Endodermal cell (in vitro differentiated cells): ENCODE measurements at regions not wholly inside any gene's neighbourhood (a gene's known extent, or its start where the extent isn't known, plus 50 kb on each side); places are given as distances from the start of the nearest gene placed in this dataset.

Experiments used
- DNase-seq: peaks from one replicate; pipeline ENCODE4 v3.0.0-alpha.2; 2017
- H3K27ac ChIP-seq: 2 replicates; pipeline ENCODE4 v1.5.1; 2013; ENCODE audit warnings: mild to moderate bottlenecking, low read depth, low read length, moderate library complexity
- H3K27me3 ChIP-seq: 2 replicates; pipeline ENCODE4 v1.6.1; 2013; ENCODE audit warnings: mild to moderate bottlenecking, low read length, moderate library complexity; ENCODE audit not compliant: insufficient read depth, control insufficient read depth, poor library complexity, severe bottlenecking
- H3K36me3 ChIP-seq: 2 replicates; pipeline ENCODE4 v1.7.0; 2013; ENCODE audit warnings: mild to moderate bottlenecking, low read length, moderate library complexity; ENCODE audit not compliant: control insufficient read depth, insufficient read depth
- H3K4me1 ChIP-seq: one replicate; pipeline ENCODE4 v1.7.0; 2013; ENCODE audit warnings: low read length; ENCODE audit not compliant: control insufficient read depth, insufficient read depth
- H3K4me3 ChIP-seq: 2 replicates; pipeline ENCODE4 v1.5.1; 2013; ENCODE audit warnings: mild to moderate bottlenecking, low read length, moderate library complexity
- H3K9ac ChIP-seq: 2 replicates; pipeline ENCODE4 v1.6.1; 2013; ENCODE audit warnings: mild to moderate bottlenecking, low read length, moderate library complexity; ENCODE audit not compliant: poor library complexity, severe bottlenecking; ENCODE audit errors: extremely low read depth
- H3K9me3 ChIP-seq: 2 replicates; pipeline ENCODE4 v1.6.1; 2013; ENCODE audit warnings: mild to moderate bottlenecking, low read length, moderate library complexity; ENCODE audit not compliant: control insufficient read depth
- H3K27ac Mint-ChIP-seq: 2 replicates; pipeline ENCODE4 v1.8.0; 2020; ENCODE audit warnings: mixed read lengths
- H3K27me3 Mint-ChIP-seq: 2 replicates; pipeline ENCODE4 v1.8.0; 2021; ENCODE audit warnings: mild to moderate bottlenecking, mixed read lengths; ENCODE audit not compliant: insufficient read depth
- H3K36me3 Mint-ChIP-seq: 2 replicates; pipeline ENCODE4 v1.8.0; 2020; ENCODE audit warnings: low read depth, mixed read lengths
- H3K4me1 Mint-ChIP-seq: 2 replicates; pipeline ENCODE4 v1.8.0; 2020; ENCODE audit warnings: mixed read lengths
- H3K4me3 Mint-ChIP-seq: 2 replicates; pipeline ENCODE4 v1.8.0; 2020; ENCODE audit warnings: mild to moderate bottlenecking, moderate library complexity, mixed read lengths
- H3K9me3 Mint-ChIP-seq: 2 replicates; pipeline ENCODE4 v1.8.0; 2020; ENCODE audit warnings: mild to moderate bottlenecking, mixed read lengths
- WGBS, 2 experiments: methylation state at CpG; one replicate each; pipeline versions ENCODE4 v1.1.5 to v1.1.7; 2013; ENCODE audit warnings: missing lambda C conversion rate in 2 of 2, mixed read lengths in 1 of 2; ENCODE audit not compliant: insufficient coverage in 1 of 2, insufficient read length in 1 of 2; 5-methylcytosine and 5-hydroxymethylcytosine counted together
- TF ChIP-seq, protein P1 (sequence below): fragments of 200-600 bp; sonication (generic); conservative IDR thresholded peaks from 2 replicates; pipeline ENCODE4 v1.5.0; 2021; ENCODE audit warnings: antibody characterized with exemption, mild to moderate bottlenecking

DNA sequence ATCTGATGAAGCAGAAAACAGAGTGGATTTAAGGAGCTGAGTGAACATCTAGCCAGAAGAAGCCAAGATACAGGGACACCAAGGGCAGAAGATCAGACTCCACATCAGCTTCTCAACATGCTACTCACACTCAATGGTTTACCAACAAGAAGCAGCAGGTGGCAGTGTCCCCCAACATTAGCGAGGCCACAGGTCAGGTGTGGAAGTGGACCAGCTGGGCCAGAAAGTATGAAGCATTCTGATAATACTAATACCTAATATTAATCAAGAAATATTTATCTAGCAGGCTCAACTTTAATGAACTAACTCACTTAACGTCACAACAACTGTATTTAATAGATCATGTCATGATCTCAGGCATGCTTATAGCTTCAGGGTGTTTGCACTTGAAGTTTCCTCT is 73.4 kb upstream of the TTC29 start:
- H3K4me3 ChIP-seq: no peak overlapping the region
- WGBS, 2 experiments: 48 to 100% methylated on average over 1 to 2 of the region's 2 CpGs
- H3K27ac ChIP-seq: no peak overlapping the region
- TF ChIP-seq, protein P1, sequence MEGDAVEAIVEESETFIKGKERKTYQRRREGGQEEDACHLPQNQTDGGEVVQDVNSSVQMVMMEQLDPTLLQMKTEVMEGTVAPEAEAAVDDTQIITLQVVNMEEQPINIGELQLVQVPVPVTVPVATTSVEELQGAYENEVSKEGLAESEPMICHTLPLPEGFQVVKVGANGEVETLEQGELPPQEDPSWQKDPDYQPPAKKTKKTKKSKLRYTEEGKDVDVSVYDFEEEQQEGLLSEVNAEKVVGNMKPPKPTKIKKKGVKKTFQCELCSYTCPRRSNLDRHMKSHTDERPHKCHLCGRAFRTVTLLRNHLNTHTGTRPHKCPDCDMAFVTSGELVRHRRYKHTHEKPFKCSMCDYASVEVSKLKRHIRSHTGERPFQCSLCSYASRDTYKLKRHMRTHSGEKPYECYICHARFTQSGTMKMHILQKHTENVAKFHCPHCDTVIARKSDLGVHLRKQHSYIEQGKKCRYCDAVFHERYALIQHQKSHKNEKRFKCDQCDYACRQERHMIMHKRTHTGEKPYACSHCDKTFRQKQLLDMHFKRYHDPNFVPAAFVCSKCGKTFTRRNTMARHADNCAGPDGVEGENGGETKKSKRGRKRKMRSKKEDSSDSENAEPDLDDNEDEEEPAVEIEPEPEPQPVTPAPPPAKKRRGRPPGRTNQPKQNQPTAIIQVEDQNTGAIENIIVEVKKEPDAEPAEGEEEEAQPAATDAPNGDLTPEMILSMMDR: peak; percentile 87
- H3K4me1 ChIP-seq: peaks cover 14% of the 10 kb centered on the region
- Mint-ChIP-seq H3K4me3 (no peak overlapping the region), H3K36me3 (no peaks in the 10 kb centered on the region), H3K27ac (no peak overlapping the region), H3K9me3 (peaks cover 2% of the 10 kb centered on the region), H3K27me3 (no peaks in the 10 kb centered on the region), H3K4me1 (peaks cover 18% of the 10 kb centered on the region)
- H3K27me3 ChIP-seq: no peaks in the 10 kb centered on the region
- DNase-seq: peak; percentile 89
- no peak overlapping the region for H3K9ac ChIP-seq
- H3K9me3 ChIP-seq: peaks cover 7% of the 10 kb centered on the region
- no peaks in the 10 kb centered on the region for H3K36me3 ChIP-seq

DNA sequence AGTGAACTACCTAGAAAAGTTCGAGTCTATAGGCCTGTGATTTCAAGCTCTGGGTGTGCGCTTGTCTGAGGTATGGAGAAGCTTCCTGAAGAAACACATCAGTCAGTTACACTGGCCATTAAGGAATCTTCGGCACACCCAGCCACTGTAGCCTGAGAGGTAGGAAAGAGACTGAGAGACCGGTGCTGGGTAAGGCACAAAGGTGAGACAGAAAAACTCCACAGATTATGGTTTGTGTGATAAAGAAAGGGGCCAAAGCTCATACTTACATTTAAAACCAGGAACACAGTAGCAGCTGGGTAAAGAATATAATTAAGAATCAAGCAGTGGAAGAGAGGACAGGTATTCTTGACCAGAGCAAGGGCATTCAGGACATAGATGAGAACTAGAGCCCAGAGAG is 74.8 kb upstream of the TTC29 start:
- WGBS, 2 experiments: 89% methylated on average over 3 to 4 of the region's 4 CpGs
- Mint-ChIP-seq H3K36me3 (no peaks in the 10 kb centered on the region), H3K27me3 (no peaks in the 10 kb centered on the region), H3K4me3 (no peak overlapping the region), H3K4me1 (peaks cover 6% of the 10 kb centered on the region), H3K27ac (no peak overlapping the region), H3K9me3 (peaks cover 2% of the 10 kb centered on the region)
- Histone ChIP-seq H3K4me1 (peaks cover 5% of the 10 kb centered on the region), H3K9ac (no peak overlapping the region), H3K27ac (no peak overlapping the region), H3K4me3 (no peak overlapping the region), H3K36me3 (no peaks in the 10 kb centered on the region), H3K27me3 (no peaks in the 10 kb centered on the region), H3K9me3 (peaks cover 7% of the 10 kb centered on the region)
- TF ChIP-seq, protein P1: no peak
- no peak for DNase-seq

DNA sequence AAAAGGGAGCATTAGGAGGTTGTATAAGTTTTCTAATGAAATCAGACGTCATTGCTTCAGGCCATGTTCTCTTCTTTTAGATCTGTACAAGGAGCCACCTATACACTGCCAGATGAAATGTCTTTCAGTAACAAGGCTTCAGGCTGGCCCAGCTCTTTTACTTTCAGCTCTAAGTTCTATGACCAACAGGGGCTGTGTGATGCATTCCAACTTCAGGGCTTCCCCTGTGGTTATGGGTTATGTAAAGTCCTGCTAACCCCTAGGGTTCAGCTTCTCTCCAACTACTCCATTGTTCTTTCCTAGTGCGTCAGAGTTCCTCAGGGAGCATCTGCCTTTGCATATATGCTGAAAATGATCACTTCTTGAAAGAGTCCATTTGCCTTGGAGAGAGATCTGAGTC is 79.4 kb upstream of the TTC29 start:
- no peaks in the 10 kb centered on the region for H3K27me3 Mint-ChIP-seq
- no peak overlapping the region for H3K4me3 ChIP-seq
- TF ChIP-seq, protein P1: no peak
- H3K36me3 ChIP-seq: no peaks in the 10 kb centered on the region
- H3K9ac ChIP-seq: no peak overlapping the region
- H3K4me1 Mint-ChIP-seq: no peaks in the 10 kb centered on the region
- no peaks in the 10 kb centered on the region for H3K27me3 ChIP-seq
- 92 to 100% methylated on average over 1 to 2 of the region's 2 CpGs for WGBS, 2 experiments
- no peak overlapping the region for H3K27ac ChIP-seq
- peaks cover 7% of the 10 kb centered on the region for H3K9me3 ChIP-seq
- H3K4me3 Mint-ChIP-seq: no peak overlapping the region
- DNase-seq: no peak
- peaks cover 2% of the 10 kb centered on the region for H3K9me3 Mint-ChIP-seq
- no peaks in the 10 kb centered on the region for H3K36me3 Mint-ChIP-seq
- H3K4me1 ChIP-seq: no peaks in the 10 kb centered on the region
- no peak overlapping the region for H3K27ac Mint-ChIP-seq
